Inferior parietal cortex (tissue), 1 donor: ENCODE measurements at regions not wholly inside any gene's neighbourhood (a gene's known extent, or its start where the extent isn't known, plus 50 kb on each side); places are given as distances from the start of the nearest gene placed in this dataset.

Source experiments
- DNase-seq: peaks from one replicate; pipeline ENCODE4 v3.0.0-alpha.2; 2016; ENCODE audit errors: extremely low spot score

- DNase-seq, result no peak
Observed at GRCh38 chr5:20655211-20655610, 667.2 kb upstream of the CDH18 start.

GRCh38 chr5:20654746-20655145 lies 666.7 kb upstream of the CDH18 start:
- no peak for DNase-seq

- no peak for DNase-seq
Observed at GRCh38 chr5:20654033-20654432, 666.0 kb upstream of the CDH18 start.

GRCh38 chr5:20649966-20650365 lies 662.0 kb upstream of the CDH18 start:
- no peak for DNase-seq

GRCh38 chr5:20648981-20649380 lies 661.0 kb upstream of the CDH18 start:
- DNase-seq, result no peak

GRCh38 chr5:20636686-20637085 lies 648.7 kb upstream of the CDH18 start:
- DNase-seq, result no peak

GRCh38 chr5:20619591-20619990 lies 631.6 kb upstream of the CDH18 start:
- no peak for DNase-seq

- no peak for DNase-seq
Observed at GRCh38 chr5:20618340-20618739, 630.3 kb upstream of the CDH18 start.

- no peak for DNase-seq
Observed at GRCh38 chr5:20617841-20618240, 629.8 kb upstream of the CDH18 start.

- DNase-seq, result no peak
Observed at GRCh38 chr5:20615888-20616563, 628.0 kb upstream of the CDH18 start.

GRCh38 chr5:20611620-20612019 lies 623.6 kb upstream of the CDH18 start:
- DNase-seq, result no peak

- DNase-seq, result no peak
Observed at GRCh38 chr5:20610681-20611080, 622.7 kb upstream of the CDH18 start.

GRCh38 chr5:20609126-20609525 lies 621.1 kb upstream of the CDH18 start:
- DNase-seq, result no peak

- DNase-seq, result no peak
Observed at GRCh38 chr5:20608567-20608966, 620.6 kb upstream of the CDH18 start.

GRCh38 chr5:20605732-20606525 lies 617.9 kb upstream of the CDH18 start:
- DNase-seq, result no peak

- no peak for DNase-seq
Observed at GRCh38 chr5:20604992-20605391, 617.0 kb upstream of the CDH18 start.

GRCh38 chr5:20601678-20602100 lies 613.7 kb upstream of the CDH18 start:
- DNase-seq, result no peak

GRCh38 chr5:20590356-20590755 lies 602.4 kb upstream of the CDH18 start:
- no peak for DNase-seq

GRCh38 chr5:20575571-20575970 lies 587.6 kb upstream of the CDH18 start:
- no peak for DNase-seq

GRCh38 chr5:20574576-20574975 lies 586.6 kb upstream of the CDH18 start:
- no peak for DNase-seq

- DNase-seq, result no peak
Observed at GRCh38 chr5:20572614-20573013, 584.6 kb upstream of the CDH18 start.

- no peak for DNase-seq
Observed at GRCh38 chr5:20570486-20570885, 582.5 kb upstream of the CDH18 start.

GRCh38 chr5:20562544-20562943 lies 574.5 kb upstream of the CDH18 start:
- DNase-seq, result no peak
